GM21381 (cell line): ENCODE measurements at regions not wholly inside any gene's neighbourhood (a gene's known extent, or its start where the extent isn't known, plus 50 kb on each side); places are given as distances from the start of the nearest gene placed in this dataset.

Source experiments
- ATAC-seq: cut with Tn5 transposase; IDR thresholded peaks from one replicate; pipeline ENCODE4 v1.9.1; 2021; ENCODE audit warnings: mild to moderate bottlenecking, moderate library complexity; ENCODE audit not compliant: unreplicated experiment

DNA sequence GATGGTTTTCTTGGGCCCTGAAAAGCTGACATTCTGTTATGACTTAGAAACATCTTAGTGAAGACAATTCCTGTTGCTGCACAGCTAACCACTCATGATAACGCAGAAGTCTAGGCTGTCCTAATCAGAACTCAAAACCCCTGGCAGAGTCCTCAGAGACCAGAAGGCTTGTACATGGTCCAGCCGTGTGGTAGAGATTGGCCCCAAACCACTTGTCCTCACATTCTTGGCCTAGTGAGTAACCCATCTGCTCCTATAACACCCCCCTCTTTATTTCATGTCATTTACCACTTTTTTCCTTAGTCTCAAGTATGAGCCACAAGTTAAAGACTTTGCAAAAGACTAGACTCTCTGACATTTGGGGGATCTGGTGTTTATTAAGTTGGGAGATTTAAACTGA lies 116.5 kb upstream of the ADAMTS18 start:
- no peak for ATAC-seq

DNA sequence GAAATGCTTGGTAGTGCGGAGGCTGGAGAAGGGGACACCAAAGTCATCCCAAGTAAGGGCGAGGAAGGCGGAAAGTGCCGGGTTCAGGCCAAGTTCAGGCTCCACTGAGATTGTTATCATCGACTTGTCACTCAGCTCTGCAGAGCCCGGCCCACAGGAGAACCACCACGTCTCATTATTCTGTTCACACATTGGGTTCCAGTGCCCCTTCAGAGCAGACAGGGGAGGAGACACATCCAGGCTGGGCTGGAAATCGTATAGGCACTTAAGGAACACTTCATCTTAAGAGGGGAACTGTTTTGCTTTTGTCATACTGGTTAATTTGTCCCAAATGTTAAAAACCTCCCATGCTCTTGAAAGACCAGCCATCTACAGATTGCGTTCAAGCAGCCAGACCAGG lies 118.3 kb upstream of the ADAMTS18 start:
- ATAC-seq, result no peak

DNA sequence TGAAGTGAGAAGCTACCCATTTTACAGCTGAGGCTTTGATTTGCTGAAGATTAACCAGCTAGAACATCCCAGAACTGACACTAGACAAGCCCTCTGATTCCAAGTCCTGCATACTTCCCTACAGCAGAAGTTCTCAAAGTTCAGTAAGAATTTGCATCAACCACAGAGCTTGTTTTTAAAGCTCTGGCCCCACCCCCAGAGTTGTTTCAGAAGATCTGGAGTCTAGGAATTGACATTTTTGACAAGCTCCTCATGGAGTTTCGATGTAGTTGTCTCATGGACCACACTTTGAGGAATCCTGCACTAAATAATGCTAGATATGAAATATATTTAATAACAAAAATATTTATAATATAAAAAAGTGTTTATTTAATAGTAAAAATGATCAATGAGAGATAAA lies 120.3 kb upstream of the ADAMTS18 start:
- no peak for ATAC-seq

DNA sequence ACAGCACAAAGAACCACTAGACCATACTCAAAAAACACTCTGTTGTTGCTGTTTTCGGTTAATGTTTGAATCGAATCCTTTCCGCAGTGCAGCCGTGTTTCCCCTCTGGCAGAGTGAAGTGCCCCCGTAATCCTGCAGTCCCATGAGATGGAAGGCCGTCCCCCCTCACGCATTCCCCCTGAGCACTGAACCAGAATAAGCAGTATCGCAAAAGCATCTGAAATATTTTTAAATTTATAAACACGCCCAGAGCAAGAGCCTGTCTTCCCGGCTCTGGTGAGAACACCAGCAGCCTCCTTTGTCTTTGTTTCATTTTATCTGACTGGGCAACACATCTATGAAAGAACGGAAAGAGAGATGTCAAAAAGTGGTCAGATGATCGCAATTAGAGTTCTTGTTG lies 121.0 kb upstream of the ADAMTS18 start:
- no peak for ATAC-seq

DNA sequence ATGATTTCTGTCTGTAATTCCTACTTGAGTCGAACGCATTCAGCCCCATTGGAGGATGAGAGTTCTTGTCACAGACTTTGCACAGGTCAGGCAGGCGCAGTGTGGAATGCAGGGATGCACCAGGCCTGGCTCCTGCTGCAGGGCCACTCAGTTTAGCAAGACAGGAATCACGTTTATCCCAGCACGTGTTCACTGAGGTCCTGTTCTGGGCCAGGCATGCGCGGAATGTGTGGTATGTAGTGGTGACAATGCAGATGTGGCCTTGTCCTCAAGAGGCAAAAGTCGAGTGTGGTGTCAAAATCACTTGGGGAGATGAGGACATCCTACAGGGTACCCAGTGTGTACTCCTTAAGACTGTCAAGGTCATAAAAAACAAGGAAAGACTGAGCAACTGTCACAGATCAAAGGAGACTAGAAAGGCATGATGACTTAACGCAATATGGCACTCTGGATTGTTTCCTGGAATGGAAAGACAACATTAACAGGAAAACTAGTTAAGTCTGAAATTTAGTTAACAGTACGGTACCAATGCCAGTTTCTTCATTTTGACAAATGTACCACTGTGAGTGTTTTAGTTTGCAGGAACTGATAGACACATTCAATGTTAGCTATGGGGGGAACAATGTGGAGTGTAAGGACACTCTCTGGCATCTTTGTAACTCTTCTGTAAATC lies 121.5 kb upstream of the ADAMTS18 start:
- ATAC-seq, result no peak

DNA sequence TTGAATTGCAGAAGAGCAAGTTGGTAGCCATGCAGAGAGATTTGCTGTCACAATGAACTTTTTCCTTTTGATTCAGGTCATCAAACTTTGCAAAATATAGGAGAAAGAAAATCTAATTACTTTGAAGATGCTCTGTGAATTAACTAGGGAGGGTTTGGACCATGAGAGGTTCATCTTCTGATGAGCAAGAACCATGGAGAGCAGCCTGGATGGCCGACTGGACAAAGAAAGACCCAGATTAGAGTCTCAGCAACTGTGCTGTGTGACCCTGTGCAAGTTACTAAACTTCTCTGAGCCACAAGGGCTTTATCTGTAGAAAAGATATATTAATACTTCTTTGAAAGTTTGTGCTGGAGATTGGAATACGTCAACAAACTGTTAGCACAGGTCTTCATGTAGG lies 122.6 kb upstream of the ADAMTS18 start:
- no peak for ATAC-seq

DNA sequence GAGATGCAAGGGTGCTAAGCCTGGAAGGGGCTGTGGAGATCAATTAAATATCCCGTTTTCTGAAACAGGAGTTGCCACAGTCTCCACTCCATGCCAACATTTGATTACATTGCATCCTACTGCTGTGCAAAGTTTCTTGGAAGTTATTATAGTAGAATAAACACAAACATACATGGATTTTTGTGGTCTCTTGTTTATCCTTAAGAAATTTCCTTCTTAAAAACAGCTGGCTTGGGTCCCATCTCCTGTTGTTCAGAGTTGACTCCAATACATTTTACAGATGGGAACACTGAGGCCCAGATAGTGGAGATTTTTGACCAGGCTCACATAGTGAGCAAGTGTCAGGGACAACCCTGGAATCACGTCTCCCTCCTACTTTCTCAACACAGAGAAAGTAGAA lies 124.0 kb upstream of the ADAMTS18 start:
- ATAC-seq, result no peak

DNA sequence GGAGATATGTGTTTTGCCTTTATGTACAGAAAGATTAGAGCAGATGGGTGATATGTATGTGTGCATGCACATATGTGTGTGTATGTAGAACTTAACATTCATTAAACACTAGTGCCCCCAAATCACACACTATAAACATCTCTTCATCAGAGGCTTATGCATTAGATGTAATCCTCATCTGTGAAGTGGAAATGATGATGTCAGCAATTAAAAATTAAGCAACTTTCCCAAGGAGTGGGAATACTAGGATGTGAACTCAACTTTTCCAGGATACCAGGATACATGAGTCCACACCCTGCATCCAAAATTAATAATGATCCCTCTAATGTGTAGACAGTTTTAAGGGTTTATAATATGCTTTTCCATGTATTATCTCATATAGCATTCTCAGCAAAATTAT lies 127.7 kb upstream of the ADAMTS18 start:
- ATAC-seq, result no peak

DNA sequence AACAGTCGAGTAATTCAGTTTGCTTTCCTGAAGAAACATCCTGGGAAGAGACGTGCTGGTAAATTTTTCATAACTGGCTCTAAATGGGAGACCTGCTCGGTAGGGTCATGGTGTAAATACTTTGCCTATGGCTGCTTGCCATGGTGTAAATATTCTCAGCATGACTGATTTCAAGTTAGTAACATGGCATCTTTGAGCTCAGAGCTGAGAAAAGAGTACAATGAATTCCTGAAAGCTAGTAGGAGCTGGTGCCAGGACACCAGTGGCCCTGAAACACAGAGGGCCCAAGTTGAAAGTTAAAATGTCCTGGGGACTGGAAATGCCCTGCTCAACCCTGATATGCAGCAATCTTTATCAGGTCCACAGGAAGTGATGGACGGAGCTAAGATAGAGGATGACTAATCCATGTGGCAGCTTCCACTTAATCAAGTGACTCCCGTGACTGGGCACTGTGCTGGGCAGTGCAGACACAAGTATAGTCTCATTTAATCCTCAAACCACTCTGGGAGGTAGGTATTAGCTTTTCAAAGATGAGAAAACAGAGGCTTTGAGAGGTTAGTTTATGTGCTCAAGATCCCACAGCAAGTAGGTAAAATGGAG lies 130.1 kb upstream of the ADAMTS18 start:
- no peak for ATAC-seq

DNA sequence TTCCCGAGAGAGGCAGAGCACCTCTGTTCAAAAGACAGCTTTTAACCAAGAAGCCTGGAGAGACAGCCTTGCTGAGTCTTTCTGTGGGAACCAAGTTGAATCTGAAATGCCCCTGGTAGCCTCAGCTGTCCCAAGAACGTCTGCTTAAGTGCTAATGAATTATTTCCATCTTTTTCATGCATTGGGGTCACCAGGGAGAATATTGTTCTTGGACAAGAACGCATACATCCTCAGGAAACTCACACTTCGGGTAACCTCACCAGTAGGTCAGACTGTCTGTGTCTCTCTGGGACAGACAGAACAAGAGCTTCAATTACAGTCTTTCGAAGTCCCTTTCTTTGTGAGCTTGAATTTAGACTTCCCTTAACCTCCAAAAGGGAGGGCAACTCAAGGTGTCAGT lies 134.6 kb upstream of the ADAMTS18 start:
- ATAC-seq, result no peak

DNA sequence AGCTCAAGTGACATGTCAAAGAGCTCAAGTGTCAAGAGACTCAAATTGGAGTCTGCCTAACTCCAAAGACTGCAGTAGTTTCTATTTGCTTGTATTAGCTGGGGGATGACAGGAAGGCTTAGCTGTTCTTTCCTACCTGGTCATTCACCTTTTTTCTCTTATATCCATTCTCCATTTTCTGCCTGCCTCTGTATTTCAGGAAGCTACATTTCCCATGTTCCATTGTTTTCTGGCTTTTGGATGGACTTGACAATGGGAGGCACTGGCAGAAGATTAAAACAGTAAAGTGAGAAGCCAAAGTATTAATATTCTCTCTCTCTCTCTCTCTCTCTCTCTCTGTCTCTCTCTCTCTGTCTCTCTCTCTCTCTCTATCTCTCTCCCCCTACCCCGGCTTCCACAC lies 135.7 kb upstream of the ADAMTS18 start:
- no peak for ATAC-seq

DNA sequence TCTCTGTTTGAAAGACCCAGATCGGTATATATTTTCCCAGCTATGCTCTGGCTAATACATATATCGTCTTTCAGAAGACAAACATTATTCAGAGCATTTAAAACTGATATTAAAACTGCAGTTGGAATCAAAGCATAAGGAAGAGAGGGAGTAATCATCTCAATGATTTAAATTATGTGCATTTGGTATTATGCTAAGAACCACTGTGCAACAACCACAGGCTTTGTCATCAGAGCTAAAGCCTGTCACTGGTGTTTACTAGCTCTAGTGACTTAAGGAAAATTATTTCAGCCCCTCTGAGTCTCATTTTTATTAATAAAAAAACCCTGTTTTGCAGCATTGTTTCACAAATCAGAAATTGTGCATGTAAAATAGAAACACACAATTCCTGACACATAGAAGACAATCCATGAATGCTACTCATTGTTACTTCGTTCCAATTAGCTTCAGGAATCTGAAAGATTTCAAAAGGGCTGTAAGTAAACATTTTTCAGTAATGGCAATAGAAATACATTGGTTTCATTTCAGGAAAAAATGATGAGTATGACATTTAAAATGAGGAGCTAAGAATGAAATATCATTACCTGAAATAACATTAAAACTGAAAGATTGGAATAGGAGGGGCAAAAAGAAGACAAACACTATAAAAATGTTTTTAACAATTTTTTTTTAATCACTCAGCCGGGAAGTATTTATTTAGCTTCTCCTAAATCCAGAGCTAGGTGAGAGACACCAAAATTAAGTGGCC lies 136.5 kb upstream of the ADAMTS18 start:
- ATAC-seq, result no peak

DNA sequence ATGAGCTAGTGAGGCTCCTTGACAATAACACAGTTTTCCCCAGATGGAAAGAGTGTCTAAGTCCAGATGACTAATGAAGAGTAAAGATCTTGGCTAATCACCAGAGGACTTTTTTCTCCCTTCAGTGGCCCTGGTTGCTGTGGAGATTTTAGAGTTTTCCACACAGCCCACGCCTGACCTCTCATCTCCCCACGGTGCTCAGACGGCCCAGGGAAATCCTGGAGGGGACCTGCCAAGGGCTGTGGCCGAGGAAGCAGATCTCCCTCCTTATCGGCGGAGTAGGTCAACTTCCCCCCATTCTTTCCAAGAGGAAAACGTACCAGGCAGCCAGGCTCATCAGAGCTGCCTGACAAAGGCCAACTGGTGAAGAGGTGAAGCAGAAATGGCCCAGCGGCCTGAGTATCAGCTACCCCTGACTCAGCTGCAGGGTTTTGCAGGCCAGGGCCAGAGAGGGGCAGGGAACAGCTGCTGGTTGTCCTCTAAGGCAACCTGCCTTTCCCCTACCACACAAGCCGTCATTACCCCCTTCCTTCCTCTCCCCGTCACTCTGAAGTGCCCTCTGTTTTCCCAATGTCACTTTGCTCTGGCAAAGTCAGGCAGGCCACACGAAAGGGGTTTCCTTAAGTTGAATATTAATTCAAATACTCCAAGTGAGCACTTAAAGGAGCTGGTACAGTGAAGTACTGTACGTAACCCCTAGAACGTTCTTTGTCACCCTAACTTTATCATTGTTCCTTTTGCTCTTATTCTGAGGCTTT lies 140.2 kb upstream of the ADAMTS18 start:
- no peak for ATAC-seq

DNA sequence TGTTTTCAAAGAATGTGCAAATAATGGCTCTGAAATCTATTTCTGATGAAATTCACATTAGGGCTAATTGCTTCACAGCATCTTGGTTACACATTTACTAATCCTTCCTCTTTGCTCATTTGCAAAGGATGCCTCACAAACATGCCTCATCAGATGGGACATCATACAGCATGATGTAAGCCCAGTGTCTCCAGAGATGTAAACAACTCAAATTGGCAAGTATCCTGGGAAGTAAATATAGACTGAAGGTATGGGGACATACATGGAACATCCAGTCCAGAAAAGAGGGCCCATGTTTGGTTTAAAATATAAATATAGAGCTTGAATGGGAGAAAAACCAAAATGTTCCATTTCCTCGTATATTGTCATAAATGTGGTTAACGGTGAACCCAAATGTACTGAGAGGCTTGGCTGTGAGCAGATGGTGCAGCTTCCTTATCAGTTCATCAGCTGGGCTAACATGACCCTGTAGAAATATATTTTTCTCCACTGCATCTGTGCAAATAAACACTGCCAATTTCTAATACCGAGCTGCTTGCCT lies 142.9 kb upstream of the NUDT7 start:
- no peak for ATAC-seq

DNA sequence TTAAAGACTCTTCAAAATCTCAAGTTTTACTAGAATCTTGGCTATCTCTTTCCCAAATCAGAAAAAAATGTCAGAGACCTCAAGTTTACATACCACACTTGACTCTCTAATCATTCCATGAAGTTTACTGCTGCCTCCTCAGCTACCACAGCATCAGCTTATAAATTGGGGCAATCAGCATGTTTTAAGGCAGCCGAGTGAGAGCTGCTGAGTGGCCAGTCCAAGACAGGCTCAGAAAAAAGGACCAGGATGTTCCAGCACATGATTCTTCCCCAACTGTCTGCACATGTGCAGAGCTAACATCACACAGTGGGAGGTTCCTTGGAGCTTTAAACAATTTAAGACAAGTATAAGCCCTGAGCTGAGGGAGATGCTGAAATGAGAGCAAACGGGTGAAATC lies 140.6 kb upstream of the NUDT7 start:
- no peak for ATAC-seq

DNA sequence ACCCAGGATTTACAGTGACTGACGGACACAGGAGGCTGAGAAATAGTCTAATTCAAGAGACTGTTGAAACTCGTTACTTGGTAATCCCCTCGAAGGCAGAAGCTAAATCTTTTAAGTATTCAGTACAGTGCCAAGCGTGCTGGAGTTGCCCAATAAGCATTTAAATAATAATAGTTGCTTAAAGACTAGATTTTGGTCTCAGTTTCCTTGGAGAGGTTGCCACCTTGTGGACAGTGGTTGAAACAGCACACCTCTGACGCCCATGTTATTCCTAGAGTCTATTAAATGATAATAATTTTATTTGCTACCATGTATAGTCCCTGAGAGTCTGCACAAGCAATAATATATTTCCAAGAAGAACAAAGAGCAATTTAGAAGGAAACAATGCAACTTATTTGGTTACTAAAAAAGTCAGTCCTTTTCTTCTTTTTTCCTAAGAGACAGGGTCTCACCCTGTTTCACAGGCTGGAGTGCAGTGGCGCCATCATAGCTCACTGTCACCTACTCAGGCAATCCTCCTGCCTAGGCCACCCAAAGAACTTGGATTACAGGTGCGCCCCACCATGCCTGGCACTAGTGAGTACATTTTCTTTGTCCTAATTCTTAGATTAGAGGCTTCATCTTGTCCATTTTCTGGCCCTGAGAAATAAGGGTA lies 138.0 kb upstream of the NUDT7 start:
- ATAC-seq, result no peak

DNA sequence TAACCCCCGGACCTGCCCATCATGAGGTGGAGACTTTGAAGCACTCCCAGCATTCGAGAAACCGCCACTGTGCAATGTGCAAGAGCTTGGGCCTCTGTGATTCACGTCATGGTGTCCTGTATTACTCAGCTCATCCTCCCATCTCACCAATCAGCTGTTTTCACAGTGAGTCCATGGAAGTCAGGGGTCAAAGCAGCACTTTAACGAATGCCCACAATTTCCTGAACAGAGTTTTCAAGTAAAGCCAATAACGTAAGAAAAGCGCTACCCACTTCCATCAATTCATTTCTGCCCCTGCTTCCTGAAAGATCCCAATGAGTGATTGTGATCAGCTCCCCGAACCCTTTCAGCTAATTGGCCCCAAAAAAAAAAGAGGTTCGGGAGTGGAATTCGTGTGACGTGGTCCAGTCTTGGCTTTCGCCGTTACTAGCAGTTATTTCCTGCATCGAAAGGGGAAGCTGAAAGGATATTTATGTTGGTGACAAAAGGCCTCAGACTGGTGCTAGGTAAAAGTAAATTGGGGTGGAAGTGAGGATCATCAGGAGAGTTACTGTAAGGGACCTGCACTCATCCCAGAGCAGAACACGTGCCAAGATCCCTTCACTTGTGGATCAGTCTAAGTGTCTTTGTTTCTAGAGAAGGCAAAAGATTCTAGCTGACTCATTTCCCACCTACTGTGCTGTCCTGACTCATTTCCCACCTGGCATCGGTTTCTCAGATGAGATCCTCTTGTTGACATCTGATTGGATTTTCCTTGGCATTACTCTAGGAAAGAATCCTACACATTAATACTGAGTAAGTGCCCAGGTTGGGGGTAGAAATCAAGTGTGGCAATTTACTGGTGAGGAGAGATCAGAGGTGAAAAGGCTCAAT lies 136.7 kb upstream of the NUDT7 start:
- ATAC-seq, result no peak

DNA sequence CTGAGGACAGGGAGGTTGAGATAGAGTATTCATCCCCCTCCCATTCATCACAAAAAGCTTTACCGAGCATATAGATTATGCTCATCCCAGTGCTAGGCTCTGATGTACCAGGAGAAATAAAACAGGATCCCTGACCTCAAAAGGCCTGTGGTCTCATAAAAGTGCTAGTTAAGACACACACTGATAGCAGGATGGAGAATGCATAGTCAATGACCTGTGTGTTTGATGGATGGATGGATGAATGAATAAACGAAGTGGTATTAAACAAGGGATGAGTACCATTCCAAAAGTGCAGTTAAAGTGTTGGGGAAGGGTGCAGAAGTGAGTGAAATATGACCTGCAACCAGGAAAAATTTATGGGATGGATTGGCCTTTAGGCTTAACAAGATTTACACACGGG lies 133.9 kb upstream of the NUDT7 start:
- no peak for ATAC-seq

DNA sequence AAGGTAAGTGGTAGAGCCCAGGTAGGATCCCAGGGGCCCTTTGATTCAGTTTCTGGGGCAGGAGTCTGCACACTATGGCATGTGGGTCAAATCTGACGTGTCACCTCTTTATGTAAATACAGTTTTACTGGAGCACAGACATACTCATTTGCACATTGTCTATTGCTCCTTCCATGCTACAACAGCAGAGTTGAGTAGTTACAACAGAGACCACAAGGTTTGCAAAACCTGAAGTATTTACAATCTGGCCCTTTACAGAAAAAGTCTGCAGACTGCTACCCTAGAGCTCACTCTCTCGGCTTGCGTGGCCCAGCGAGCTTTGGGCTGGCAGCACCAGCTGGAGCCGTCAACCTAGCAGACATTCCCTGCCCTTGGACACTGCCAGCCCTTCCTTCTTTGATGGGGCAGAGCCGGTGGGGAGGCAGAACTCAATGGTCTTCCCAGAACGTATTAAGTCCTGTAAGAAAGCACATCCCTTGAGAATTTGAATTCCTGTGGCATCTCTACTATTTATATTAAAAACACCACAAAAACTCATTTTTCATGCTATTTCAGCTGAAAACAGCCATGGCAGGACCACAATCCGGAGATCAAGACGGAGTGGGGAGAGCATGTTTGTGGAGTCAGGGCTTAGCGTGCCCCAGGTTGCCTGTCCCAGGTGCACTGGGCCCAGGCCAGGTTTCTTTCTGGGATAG lies 133.1 kb upstream of the NUDT7 start:
- no peak for ATAC-seq
